SKM-1 (cell line): ENCODE measurements at regions not wholly inside any gene's neighbourhood (a gene's known extent, or its start where the extent isn't known, plus 50 kb on each side); places are given as distances from the start of the nearest gene placed in this dataset.

Experiments
- DNase-seq: peaks from one replicate; lab custom pipeline; 2025; ENCODE audit not compliant: unreplicated experiment; lab: John Stamatoyannopoulos, UW

- DNase-seq = no peak
These were observed 448.3 kb upstream of the SLIT2 start for GRCh38 chr4:19803406-19803805.

- DNase-seq = no peak
These were observed 457.9 kb upstream of the SLIT2 start for GRCh38 chr4:19793831-19794230.

- no peak for DNase-seq
These were observed 460.1 kb upstream of the SLIT2 start for GRCh38 chr4:19791422-19792123.

GRCh38 chr4:19786616-19787015, 465.1 kb upstream of the SLIT2 start:
- no peak for DNase-seq

GRCh38 chr4:19783667-19784223, 468.0 kb upstream of the SLIT2 start:
- DNase-seq = no peak

GRCh38 chr4:19780871-19781270, 470.8 kb upstream of the SLIT2 start:
- DNase-seq = no peak

GRCh38 chr4:19776929-19777328, 474.8 kb upstream of the SLIT2 start:
- no peak for DNase-seq

- no peak for DNase-seq
These were observed 475.7 kb upstream of the SLIT2 start for GRCh38 chr4:19776021-19776459.

- no peak for DNase-seq
These were observed 476.9 kb upstream of the SLIT2 start for GRCh38 chr4:19774690-19775256.

GRCh38 chr4:19772581-19772980, 479.1 kb upstream of the SLIT2 start:
- DNase-seq = no peak

- no peak for DNase-seq
These were observed 495.0 kb upstream of the SLIT2 start for GRCh38 chr4:19756661-19757060.

- no peak for DNase-seq
These were observed 499.1 kb upstream of the SLIT2 start for GRCh38 chr4:19752599-19752998.

GRCh38 chr4:19748519-19749479, 502.9 kb upstream of the SLIT2 start:
- DNase-seq = no peak

GRCh38 chr4:19746377-19746776, 505.3 kb upstream of the SLIT2 start:
- no peak for DNase-seq

- DNase-seq = no peak
These were observed 508.5 kb upstream of the SLIT2 start for GRCh38 chr4:19743115-19743638.

- DNase-seq = no peak
These were observed 512.5 kb upstream of the SLIT2 start for GRCh38 chr4:19739101-19739651.

- no peak for DNase-seq
These were observed 514.5 kb upstream of the SLIT2 start for GRCh38 chr4:19736968-19737756.

GRCh38 chr4:19735012-19735411, 516.7 kb upstream of the SLIT2 start:
- no peak for DNase-seq

GRCh38 chr4:19729886-19730651, 521.6 kb upstream of the SLIT2 start:
- DNase-seq = no peak
